H1 (cell line): ENCODE measurements at regions not wholly inside any gene's neighbourhood (a gene's known extent, or its start where the extent isn't known, plus 50 kb on each side); places are given as distances from the start of the nearest gene placed in this dataset.

Source experiments
- CTCF ChIA-PET: fragments of 300-600 bp; sonication (Branson Sonifier 250); formaldehyde crosslinking; loops from one replicate; lab custom pipeline; 2021; ENCODE audit not compliant: partially characterized antibody; lab: Charles Lee
- POLR2A ChIA-PET: fragments of 300-600 bp; sonication (Branson Sonifier 250); formaldehyde crosslinking; loops from one replicate; lab custom pipeline; 2021; ENCODE audit warnings: inconsistent platforms; ENCODE audit not compliant: partially characterized antibody; lab: Charles Lee
- DNase-seq, 2 experiments: peaks; one replicate each; pipeline versions ENCODE4 v3.0.0 to v3.0.0-alpha.2; 2010 to 2022; ENCODE audit warnings: low spot score in 2 of 2, low read depth in 1 of 2, mixed read lengths in 1 of 2
- FAIRE-seq: peaks from 2 replicates; lab custom pipeline; 2011; peaks lifted over from hg19 to GRCh38; lab: Jason Lieb, UNC
- H2AFZ ChIP-seq: 2 replicates; pipeline ENCODE4 v1.8.1; 2012; ENCODE audit warnings: low read length, inconsistent platforms
- H2AK5ac ChIP-seq: 2 replicates; pipeline ENCODE4 v1.6.1; 2013; ENCODE audit warnings: low read depth, low read length
- H2BK120ac ChIP-seq: replicated peaks from 2 replicates; pipeline ENCODE3; 2013; ENCODE audit warnings: low read depth, low read length, inconsistent platforms
- H2BK12ac ChIP-seq: 2 replicates; pipeline ENCODE4 v1.6.1; 2013; ENCODE audit warnings: low read depth, low read length
- H2BK15ac ChIP-seq: 2 replicates; pipeline ENCODE4 v1.6.1; 2013; ENCODE audit warnings: low read length
- H2BK20ac ChIP-seq: 2 replicates; pipeline ENCODE4 v1.6.1; 2013; ENCODE audit warnings: low read length
- H2BK5ac ChIP-seq: 2 replicates; pipeline ENCODE4 v1.6.1; 2013; ENCODE audit warnings: low read depth, low read length
- H3K14ac ChIP-seq: 2 replicates; pipeline ENCODE4 v1.6.1; 2013; ENCODE audit warnings: inconsistent platforms; ENCODE audit not compliant: insufficient read length
- H3K18ac ChIP-seq: 2 replicates; pipeline ENCODE4 v1.6.1; 2013; ENCODE audit warnings: low read length; ENCODE audit errors: extremely low read depth
- H3K23ac ChIP-seq: 2 replicates; pipeline ENCODE4 v1.6.1; 2013; ENCODE audit warnings: inconsistent platforms; ENCODE audit not compliant: insufficient read length
- H3K23me2 ChIP-seq: 2 replicates; pipeline ENCODE4 v1.6.1; 2013; ENCODE audit warnings: low read depth, low read length
- H3K27ac ChIP-seq: 2 replicates; pipeline ENCODE4 v1.6.1; 2011; ENCODE audit warnings: low read depth, low read length, inconsistent platforms
- H3K27me3 ChIP-seq, 4 experiments: replicated peaks in 1 of 4; 1 replicate in 1 of 4; 2 replicates in 3 of 4; pipeline versions ENCODE4 v1.6.1 to v1.8.1; 2011 to 2013; ENCODE audit warnings: low read length in 3 of 4, mild to moderate bottlenecking in 3 of 4, inconsistent platforms in 2 of 4, mixed read lengths in 2 of 4, moderate library complexity in 1 of 4; ENCODE audit not compliant: control insufficient read depth in 3 of 4, insufficient read depth in 3 of 4; ENCODE audit errors: extremely low read depth in 1 of 4
- H3K36me3 ChIP-seq, 4 experiments: 2 replicates each; pipeline versions ENCODE4 v1.6.1 to v1.8.1; 2011 to 2013; ENCODE audit warnings: mild to moderate bottlenecking in 4 of 4, low read length in 3 of 4, moderate library complexity in 2 of 4, control low read depth in 1 of 4, inconsistent platforms in 1 of 4; ENCODE audit not compliant: insufficient read depth in 4 of 4, control insufficient read depth in 2 of 4
- H3K4ac ChIP-seq: replicated peaks from 2 replicates; pipeline ENCODE3; 2013; ENCODE audit warnings: low read length, low read depth, mixed read lengths, inconsistent platforms; ENCODE audit not compliant: insufficient read length
- H3K4me1 ChIP-seq, 4 experiments: replicated peaks in 1 of 4; 1 replicate in 1 of 4; 2 replicates in 3 of 4; pipeline versions ENCODE4 v1.6.1 to v1.8.1; 2011 to 2013; ENCODE audit warnings: low read length in 3 of 4, inconsistent platforms in 2 of 4, mixed read lengths in 1 of 4; ENCODE audit not compliant: insufficient read depth in 4 of 4, control insufficient read depth in 3 of 4
- H3K4me2 ChIP-seq, 2 experiments: 2 replicates each; pipeline versions ENCODE4 v1.6.1 to v1.8.1; 2011 to 2013; ENCODE audit warnings: low read depth in 2 of 2, low read length in 2 of 2, control low read depth in 1 of 2, inconsistent platforms in 1 of 2, mild to moderate bottlenecking in 1 of 2; ENCODE audit not compliant: insufficient read depth in 1 of 2
- H3K4me3 ChIP-seq, 4 experiments: fragments of 200-600, 300-600 bp in 1 of 4; sonication (generic), shearing (Covaris generic), sonication (Bioruptor Twin) in 1 of 4; 2 replicates each; pipeline versions ENCODE4 v1.5.1 to v1.8.1; 2011 to 2016; ENCODE audit warnings: low read length in 4 of 4, low read depth in 3 of 4, control low read depth in 2 of 4, inconsistent platforms in 2 of 4, mild to moderate bottlenecking in 2 of 4, mixed read lengths in 1 of 4, moderate library complexity in 1 of 4; ENCODE audit not compliant: insufficient read depth in 2 of 4; ENCODE audit errors: extremely low read depth in 1 of 4
- H3K56ac ChIP-seq: replicated peaks from 2 replicates; pipeline ENCODE3; 2013; ENCODE audit warnings: low read depth, mild to moderate bottlenecking, mixed read lengths, low read length, inconsistent platforms; ENCODE audit not compliant: insufficient read length
- H3K79me1 ChIP-seq: 2 replicates; pipeline ENCODE4 v1.6.1; 2013; ENCODE audit warnings: low read depth, low read length, control low read depth
- H3K79me2 ChIP-seq, 2 experiments: 2 replicates each; pipeline versions ENCODE4 v1.6.1 to v1.8.1; 2012 to 2013; ENCODE audit warnings: low read length in 2 of 2, mild to moderate bottlenecking in 2 of 2, inconsistent platforms in 1 of 2; ENCODE audit not compliant: insufficient read depth in 2 of 2, control insufficient read depth in 1 of 2
- H3K9ac ChIP-seq, 4 experiments: replicated peaks in 1 of 4; 1 replicate in 1 of 4; 2 replicates in 3 of 4; pipeline versions ENCODE4 v1.6.1 to v1.8.1; 2011 to 2013; ENCODE audit warnings: low read depth in 3 of 4, low read length in 3 of 4, control low read depth in 2 of 4, mild to moderate bottlenecking in 2 of 4, moderate library complexity in 2 of 4, inconsistent platforms in 1 of 4; ENCODE audit errors: extremely low read depth in 1 of 4
- H3K9me3 ChIP-seq, 2 experiments: 2 replicates each; pipeline versions ENCODE4 v1.6.1 to v1.8.1; 2012 to 2013; ENCODE audit warnings: mild to moderate bottlenecking in 2 of 2, moderate library complexity in 2 of 2, control low read depth in 1 of 2, inconsistent platforms in 1 of 2, low read depth in 1 of 2, low read length in 1 of 2, mixed read lengths in 1 of 2; ENCODE audit not compliant: insufficient read depth in 2 of 2
- H4K20me1 ChIP-seq, 2 experiments: replicated peaks in 1 of 2; 2 replicates each; pipeline versions ENCODE3 to v1.8.1; 2011 to 2013; ENCODE audit warnings: inconsistent platforms in 2 of 2, low read length in 2 of 2, mild to moderate bottlenecking in 1 of 2; ENCODE audit not compliant: insufficient read depth in 2 of 2, control insufficient read depth in 1 of 2
- H4K5ac ChIP-seq: 2 replicates; pipeline ENCODE4 v1.6.1; 2013; ENCODE audit warnings: low read length, low read depth, mixed read lengths, inconsistent platforms; ENCODE audit not compliant: insufficient read length
- H4K8ac ChIP-seq: 2 replicates; pipeline ENCODE4 v1.8.0; 2013; ENCODE audit warnings: mild to moderate bottlenecking, moderate library complexity, low read length, inconsistent platforms; ENCODE audit not compliant: insufficient read depth; ENCODE audit errors: extremely low read depth
- H4K91ac ChIP-seq: replicated peaks from 2 replicates; pipeline ENCODE3; 2013; ENCODE audit warnings: low read length, mixed read lengths, inconsistent platforms; ENCODE audit not compliant: insufficient read length
- SP1 ChIP-seq: IDR thresholded peaks from 2 replicates; pipeline ENCODE4 v1.6.1; 2011; ENCODE audit warnings: low read depth, low read length
- TAF1 ChIP-seq: IDR thresholded peaks from 2 replicates; pipeline ENCODE4 v1.6.1; 2011; ENCODE audit warnings: mild to moderate bottlenecking, low read depth, low read length
- WGBS, 2 experiments: shearing (Covaris generic) in 1 of 2; methylation state at CpG; one replicate each; pipeline versions ENCODE4 v1.1.6 to v1.1.7; 2013 to 2015; ENCODE audit warnings: low lambda C conversion rate in 2 of 2, mixed read lengths in 2 of 2, inconsistent platforms in 1 of 2, low coverage in 1 of 2, missing lambda C conversion rate in 1 of 2; ENCODE audit not compliant: insufficient replicate concordance in 2 of 2, insufficient coverage in 1 of 2, insufficient read length in 1 of 2; ENCODE audit errors: extremely low coverage in 1 of 2, missing lambda C conversion rate in 1 of 2; 5-methylcytosine and 5-hydroxymethylcytosine counted together

DNA sequence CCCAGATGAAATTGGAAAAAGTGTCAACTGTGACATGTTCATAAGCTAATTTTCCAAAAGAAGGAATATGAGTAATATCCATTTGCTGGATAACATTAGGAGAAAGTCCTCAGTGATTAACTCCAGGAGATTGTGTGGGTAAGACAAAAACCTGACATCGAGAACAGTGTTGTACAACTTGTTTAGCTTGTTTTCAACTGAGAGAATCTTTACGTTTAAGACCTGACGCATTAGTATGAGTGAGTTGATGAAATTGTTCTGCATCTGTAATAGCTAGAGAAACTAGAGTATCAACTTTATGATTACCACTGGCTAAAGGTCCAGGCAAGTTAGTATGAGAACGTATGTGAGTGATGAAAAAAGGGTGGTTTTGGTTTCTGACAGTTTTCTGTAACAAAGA lies 1452.4 kb downstream of the NLGN4Y start:
- Histone ChIP-seq H3K4me2 (no peak overlapping the region), H3K56ac (no peak overlapping the region), H3K4me1 (no peaks in the 10 kb centered on the region), H2BK5ac (no peak overlapping the region), H3K23ac (no peak overlapping the region), H3K4me3 (no peak overlapping the region), H3K4ac (no peak overlapping the region), H3K18ac (no peak overlapping the region), H3K27me3 (no peaks in the 10 kb centered on the region), H3K23me2 (no peaks in the 10 kb centered on the region), H2BK20ac (no peak overlapping the region), H3K36me3 (no peaks in the 10 kb centered on the region), H3K79me1 (no peaks in the 10 kb centered on the region), H2BK12ac (no peak overlapping the region), H2BK120ac (no peak overlapping the region), H3K9ac (no peak overlapping the region), H4K91ac (no peak overlapping the region), H3K27ac (no peak overlapping the region), H2AFZ (no peak overlapping the region), H3K9me3 (no peaks in the 10 kb centered on the region), H2BK15ac (no peak overlapping the region), H4K20me1 (no peaks in the 10 kb centered on the region), H4K8ac (no peak overlapping the region), H4K5ac (no peak overlapping the region), H3K79me2 (no peaks in the 10 kb centered on the region), H2AK5ac (no peak overlapping the region), H3K14ac (no peak overlapping the region)
- 90% methylated on average over 4 of the region's 4 CpGs; no CpG with 5 or more reads in 1 of the 2 experiments for WGBS, 2 experiments
- no peak for FAIRE-seq
- TF ChIP-seq TAF1: no peak
- no peak for TF ChIP-seq SP1
- no peak for DNase-seq
- ChIA-PET POLR2A (no interaction called here), CTCF (no interaction called here)
